ENCODE measurements at regions not wholly inside any gene's neighbourhood (a gene's known extent, or its start where the extent isn't known, plus 50 kb on each side); places are given as distances from the start of the nearest gene placed in this dataset.

- ChIA-PET CTCF (no interaction called here), POLR2A (no interaction called here)
- H3K4me1 Mint-ChIP-seq: no peaks in the 10 kb centered on the region
- no peak for TF ChIP-seq CTCF (IDR thresholded peaks at IDR 0.05)
- intact Hi-C loops (cut with micrococcal nuclease): no loop called here
- no peaks in the 10 kb centered on the region for H3K27me3 Mint-ChIP-seq
- peaks cover 2% of the 10 kb centered on the region for H3K9me3 Mint-ChIP-seq
- H3K36me3 Mint-ChIP-seq (ENCODE audit: low read depth): no peaks in the 10 kb centered on the region
- ATAC-seq (ENCODE audit: low read depth): no peak
- DNase-seq: no peak
- H3K27ac Mint-ChIP-seq: no peak overlapping the region
- H3K4me3 Mint-ChIP-seq: no peak overlapping the region
Observed at GRCh38 chr1:218079347-218079746, 205.7 kb upstream of the RRP15 start.

GRCh38 chr1:218079820-218080219, 205.3 kb upstream of the RRP15 start:
- TF ChIP-seq CTCF (IDR thresholded peaks at IDR 0.05): no peak
- intact Hi-C loops (cut with micrococcal nuclease): no loop called here
- peaks cover 2% of the 10 kb centered on the region for H3K9me3 Mint-ChIP-seq
- no peak overlapping the region for H3K4me3 Mint-ChIP-seq
- no peak for DNase-seq
- CTCF ChIA-PET: no interaction called here
- no peak for ATAC-seq (ENCODE audit: low read depth)
- H3K27me3 Mint-ChIP-seq: no peaks in the 10 kb centered on the region
- H3K27ac Mint-ChIP-seq: no peak overlapping the region
- H3K36me3 Mint-ChIP-seq (ENCODE audit: low read depth): no peaks in the 10 kb centered on the region
- POLR2A ChIA-PET: no interaction called here
- no peaks in the 10 kb centered on the region for H3K4me1 Mint-ChIP-seq

- H3K4me3 Mint-ChIP-seq: no peak overlapping the region
- no peaks in the 10 kb centered on the region for H3K27me3 Mint-ChIP-seq
- H3K27ac Mint-ChIP-seq: no peak overlapping the region
- no peaks in the 10 kb centered on the region for H3K4me1 Mint-ChIP-seq
- ATAC-seq (ENCODE audit: low read depth) (no peak), DNase-seq (no peak)
- CTCF ChIA-PET: no interaction called here
- no peak for TF ChIP-seq CTCF (IDR thresholded peaks at IDR 0.05)
- intact Hi-C loops (cut with micrococcal nuclease): no loop called here
- POLR2A ChIA-PET: no interaction called here
- H3K36me3 Mint-ChIP-seq (ENCODE audit: low read depth): no peaks in the 10 kb centered on the region
- peaks cover 2% of the 10 kb centered on the region for H3K9me3 Mint-ChIP-seq
Observed at GRCh38 chr1:218080863-218081262, 204.2 kb upstream of the RRP15 start.

GRCh38 chr1:218081358-218081757, 203.7 kb upstream of the RRP15 start:
- Mint-ChIP-seq H3K36me3 (ENCODE audit: low read depth) (no peaks in the 10 kb centered on the region), H3K4me1 (no peaks in the 10 kb centered on the region), H3K27ac (no peak overlapping the region), H3K27me3 (no peaks in the 10 kb centered on the region), H3K9me3 (peaks cover 2% of the 10 kb centered on the region), H3K4me3 (no peak overlapping the region)
- POLR2A ChIA-PET: no interaction called here
- intact Hi-C loops (cut with micrococcal nuclease): no loop called here
- CTCF ChIA-PET: no interaction called here
- ATAC-seq (ENCODE audit: low read depth) (no peak), DNase-seq (no peak)
- TF ChIP-seq CTCF (IDR thresholded peaks at IDR 0.05): no peak

GRCh38 chr1:218090459-218090858, 194.6 kb upstream of the RRP15 start:
- H3K4me1 Mint-ChIP-seq: no peaks in the 10 kb centered on the region
- CTCF ChIA-PET: no interaction called here
- H3K4me3 Mint-ChIP-seq: no peak overlapping the region
- no peak for TF ChIP-seq CTCF (IDR thresholded peaks at IDR 0.05)
- no peaks in the 10 kb centered on the region for H3K36me3 Mint-ChIP-seq (ENCODE audit: low read depth)
- ATAC-seq (ENCODE audit: low read depth): no peak
- POLR2A ChIA-PET: no interaction called here
- H3K9me3 Mint-ChIP-seq: no peaks in the 10 kb centered on the region
- intact Hi-C loops (cut with micrococcal nuclease): no loop called here
- no peak for DNase-seq
- H3K27ac Mint-ChIP-seq: no peak overlapping the region
- no peaks in the 10 kb centered on the region for H3K27me3 Mint-ChIP-seq
